ENCODE measurements at regions not wholly inside any gene's neighbourhood (a gene's known extent, or its start where the extent isn't known, plus 50 kb on each side); places are given as distances from the start of the nearest gene placed in this dataset.

- Mint-ChIP-seq H3K4me3 (no peak overlapping the region), H3K9me3 (peaks cover 0 to 3% (median 2%) of the 10 kb centered on the region in 5 donors), H3K4me1 (no peaks in the 10 kb centered on the region), H3K36me3 (peaks cover 0 to 2% (median 0%) of the 10 kb centered on the region in 3 donors), H3K27ac (no peak overlapping the region), H3K27me3 (peaks cover 10 to 20% of the 10 kb centered on the region in 2 donors)
- Histone ChIP-seq H3K4me3 (ENCODE audit: low read length) (no peak overlapping the region), H3K27ac (ENCODE audit: low read depth, low read length) (no peak overlapping the region), H3K27me3 (ENCODE audit: insufficient read depth, low read length, poor library complexity, severe bottlenecking) (no peaks in the 10 kb centered on the region), H3K4me1 (ENCODE audit: insufficient read depth, low read length) (no peaks in the 10 kb centered on the region), H3K36me3 (ENCODE audit: insufficient read depth, low read length) (no peaks in the 10 kb centered on the region), H3K9me3 (ENCODE audit: low read length) (no peaks in the 10 kb centered on the region)
- no peak for DNase-seq
- POLR2A ChIA-PET, result no interaction called here
- CTCF ChIA-PET, result no interaction called here
Observed at GRCh38 chr20:39142407-39143096, 180.4 kb downstream of the DHX35 start.

- H3K4me3 Mint-ChIP-seq, result no peak overlapping the region
Observed at GRCh38 chr20:39137299-39137698, 175.2 kb downstream of the DHX35 start.

DNA sequence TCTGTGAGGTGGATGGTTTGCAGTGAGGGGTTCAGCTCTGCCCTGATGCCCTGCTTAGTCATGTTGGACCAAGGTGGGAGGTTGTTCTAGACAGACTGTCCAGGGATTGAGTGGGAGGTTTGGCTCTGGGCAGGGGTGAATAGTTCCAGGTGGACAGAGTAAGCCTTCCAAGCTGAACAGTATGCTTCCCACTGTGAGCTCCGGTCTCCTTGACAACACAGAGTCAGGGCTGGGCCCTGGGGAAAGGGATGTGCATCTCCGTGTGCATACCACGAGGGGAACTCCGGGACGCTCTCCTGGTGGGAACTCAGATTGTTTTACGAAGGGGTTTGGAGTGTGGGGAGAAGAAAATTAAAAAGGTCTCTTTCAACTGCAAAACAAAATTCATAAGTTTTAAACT, 174.7 kb downstream of the DHX35 start:
- no peaks in the 10 kb centered on the region for H3K36me3 ChIP-seq (ENCODE audit: insufficient read depth, low read length)
- no peaks in the 10 kb centered on the region for H3K4me1 Mint-ChIP-seq
- no peak for DNase-seq
- H3K36me3 Mint-ChIP-seq, result peaks cover 0 to 2% (median 0%) of the 10 kb centered on the region in 3 donors
- H3K27ac ChIP-seq (ENCODE audit: low read depth, low read length), result no peak overlapping the region
- no peaks in the 10 kb centered on the region for H3K27me3 ChIP-seq (ENCODE audit: insufficient read depth, low read length, poor library complexity, severe bottlenecking)
- H3K4me1 ChIP-seq (ENCODE audit: insufficient read depth, low read length), result no peaks in the 10 kb centered on the region
- H3K4me3 Mint-ChIP-seq, result no peak overlapping the region
- CTCF ChIA-PET, result interaction anchor here (1.4 kb wide), 1 partner anchor 28 kb away, joined by 3 read pairs; no protein-coding TSS in a partner anchor
- H3K9me3 ChIP-seq (ENCODE audit: low read length), result no peaks in the 10 kb centered on the region
- H3K27ac Mint-ChIP-seq, result no peak overlapping the region
- H3K4me3 ChIP-seq (ENCODE audit: low read length), result no peak overlapping the region
- no peaks in the 10 kb centered on the region for H3K9me3 Mint-ChIP-seq
- POLR2A ChIA-PET, result no interaction called here
- peaks cover 13 to 35% of the 10 kb centered on the region in 2 donors for H3K27me3 Mint-ChIP-seq

More at GRCh38 chr20:39137299-39137698, 175.2 kb downstream of the DHX35 start:
- ChIA-PET POLR2A (interaction anchor here (0.7 kb wide), 1 partner anchor 1172 kb away, joined by 4 read pairs; no protein-coding TSS in a partner anchor), CTCF (interaction anchor here (1.4 kb wide), 1 partner anchor 27 kb away, joined by 3 read pairs; no protein-coding TSS in a partner anchor)
- H3K36me3 Mint-ChIP-seq, result peaks cover 0 to 2% (median 0%) of the 10 kb centered on the region in 3 donors
- peaks cover 13 to 35% of the 10 kb centered on the region in 2 donors for H3K27me3 Mint-ChIP-seq
- no peaks in the 10 kb centered on the region for H3K4me1 Mint-ChIP-seq
- no peaks in the 10 kb centered on the region for H3K27me3 ChIP-seq (ENCODE audit: insufficient read depth, low read length, poor library complexity, severe bottlenecking)
- no peaks in the 10 kb centered on the region for H3K36me3 ChIP-seq (ENCODE audit: insufficient read depth, low read length)
- no peaks in the 10 kb centered on the region for H3K4me1 ChIP-seq (ENCODE audit: insufficient read depth, low read length)
- no peak overlapping the region for H3K4me3 ChIP-seq (ENCODE audit: low read length)
- H3K27ac Mint-ChIP-seq, result no peak overlapping the region
- H3K27ac ChIP-seq (ENCODE audit: low read depth, low read length), result no peak overlapping the region
- H3K9me3 ChIP-seq (ENCODE audit: low read length), result no peaks in the 10 kb centered on the region
- DNase-seq, result no peak
- no peaks in the 10 kb centered on the region for H3K9me3 Mint-ChIP-seq

GRCh38 chr20:39135885-39136544, 173.9 kb downstream of the DHX35 start:
- H3K4me3 Mint-ChIP-seq, result no peak overlapping the region
- Histone ChIP-seq H3K27ac (ENCODE audit: low read depth, low read length) (no peak overlapping the region), H3K9me3 (ENCODE audit: low read length) (no peaks in the 10 kb centered on the region), H3K4me3 (ENCODE audit: low read length) (no peak overlapping the region), H3K36me3 (ENCODE audit: insufficient read depth, low read length) (no peaks in the 10 kb centered on the region), H3K27me3 (ENCODE audit: insufficient read depth, low read length, poor library complexity, severe bottlenecking) (no peaks in the 10 kb centered on the region), H3K4me1 (ENCODE audit: insufficient read depth, low read length) (no peaks in the 10 kb centered on the region)
- CTCF ChIA-PET, result interaction anchor here (1.4 kb wide), 1 partner anchor 29 kb away, joined by 3 read pairs; no protein-coding TSS in a partner anchor
- DNase-seq, result no peak
- H3K27ac Mint-ChIP-seq, result no peak overlapping the region
- H3K4me1 Mint-ChIP-seq, result no peaks in the 10 kb centered on the region
- H3K36me3 Mint-ChIP-seq, result peaks cover 0 to 2% (median 0%) of the 10 kb centered on the region in 3 donors
- H3K9me3 Mint-ChIP-seq, result no peaks in the 10 kb centered on the region
- peaks cover 11 to 31% of the 10 kb centered on the region in 2 donors for H3K27me3 Mint-ChIP-seq
- POLR2A ChIA-PET, result no interaction called here

DNA sequence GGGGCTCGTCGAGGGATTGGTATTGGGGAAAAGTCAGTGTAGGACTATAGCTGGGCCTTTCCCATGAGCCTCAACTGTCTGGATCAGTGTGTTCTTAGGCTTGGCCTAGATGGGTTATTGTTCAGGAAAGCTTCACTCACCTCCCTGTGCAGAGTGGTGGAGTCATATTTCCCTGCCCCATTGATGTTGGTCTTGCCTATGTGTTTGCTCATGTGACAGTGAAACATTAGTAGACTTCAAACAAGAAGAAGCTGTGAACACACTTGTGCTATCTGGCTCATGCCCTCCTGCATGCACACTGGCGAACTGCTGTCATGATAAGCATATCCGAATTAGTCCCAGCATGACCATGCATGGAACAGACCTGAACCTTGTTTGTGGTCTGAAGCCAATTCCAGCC, 171.1 kb downstream of the DHX35 start:
- Histone ChIP-seq H3K4me3 (ENCODE audit: low read length) (no peak overlapping the region), H3K27ac (ENCODE audit: low read depth, low read length) (no peak overlapping the region), H3K36me3 (ENCODE audit: insufficient read depth, low read length) (no peaks in the 10 kb centered on the region), H3K4me1 (ENCODE audit: insufficient read depth, low read length) (no peaks in the 10 kb centered on the region), H3K9me3 (ENCODE audit: low read length) (no peaks in the 10 kb centered on the region), H3K27me3 (ENCODE audit: insufficient read depth, low read length, poor library complexity, severe bottlenecking) (no peaks in the 10 kb centered on the region)
- no peaks in the 10 kb centered on the region for H3K4me1 Mint-ChIP-seq
- POLR2A ChIA-PET, result no interaction called here
- no peak for DNase-seq
- CTCF ChIA-PET, result no interaction called here
- peaks cover 9 to 16% of the 10 kb centered on the region in 2 donors for H3K27me3 Mint-ChIP-seq
- H3K36me3 Mint-ChIP-seq, result peaks cover 0 to 2% (median 0%) of the 10 kb centered on the region in 3 donors
- no peak overlapping the region for H3K27ac Mint-ChIP-seq
- H3K4me3 Mint-ChIP-seq, result no peak overlapping the region
- no peaks in the 10 kb centered on the region for H3K9me3 Mint-ChIP-seq

DNA sequence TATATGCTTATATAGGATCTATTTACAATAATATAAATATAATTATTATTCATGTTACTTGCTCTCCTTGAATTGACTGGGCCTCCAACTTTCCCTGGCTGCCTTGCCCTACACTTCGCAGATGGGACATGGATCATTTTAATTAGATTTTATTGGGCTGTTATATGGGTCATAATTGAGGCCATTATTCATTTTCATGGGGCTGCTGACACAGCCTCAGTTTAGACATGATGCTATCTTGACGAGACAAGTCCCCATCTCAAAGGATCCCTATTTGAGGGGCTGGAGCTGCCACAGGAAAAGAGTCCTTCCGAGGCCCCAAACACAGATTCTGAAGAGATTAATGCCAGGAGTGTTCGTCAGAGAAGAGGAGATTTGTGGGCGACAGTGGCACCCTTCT, 170.4 kb downstream of the DHX35 start:
- Histone ChIP-seq H3K27me3 (ENCODE audit: insufficient read depth, low read length, poor library complexity, severe bottlenecking) (no peaks in the 10 kb centered on the region), H3K27ac (ENCODE audit: low read depth, low read length) (no peak overlapping the region), H3K4me3 (ENCODE audit: low read length) (no peak overlapping the region), H3K36me3 (ENCODE audit: insufficient read depth, low read length) (no peaks in the 10 kb centered on the region), H3K9me3 (ENCODE audit: low read length) (no peaks in the 10 kb centered on the region), H3K4me1 (ENCODE audit: insufficient read depth, low read length) (no peaks in the 10 kb centered on the region)
- ChIA-PET POLR2A (no interaction called here), CTCF (no interaction called here)
- Mint-ChIP-seq H3K9me3 (no peaks in the 10 kb centered on the region), H3K27ac (no peak overlapping the region), H3K4me3 (no peak overlapping the region), H3K36me3 (peaks cover 0 to 2% (median 0%) of the 10 kb centered on the region in 3 donors), H3K4me1 (no peaks in the 10 kb centered on the region), H3K27me3 (peaks cover 8 to 14% of the 10 kb centered on the region in 2 donors)
- no peak for DNase-seq

DNA sequence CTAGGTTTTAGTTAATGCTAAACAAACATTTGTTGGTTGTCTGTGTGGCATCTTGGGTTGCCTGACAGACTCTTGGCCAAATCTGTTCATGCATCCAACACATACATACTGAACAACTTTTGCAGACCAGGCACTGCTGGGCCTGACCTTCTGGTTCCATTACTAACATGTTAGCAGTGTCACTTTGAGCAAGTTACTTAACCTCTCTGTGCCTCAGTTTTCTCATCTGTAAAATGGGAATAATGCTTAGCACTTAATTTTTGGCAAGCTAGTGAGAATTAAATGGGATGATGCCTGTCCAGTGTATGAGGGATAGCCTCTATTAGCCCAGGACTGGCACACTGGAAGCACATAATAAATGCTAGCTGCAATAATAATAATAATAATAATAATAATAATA, 169.9 kb downstream of the DHX35 start:
- Histone ChIP-seq H3K27ac (ENCODE audit: low read depth, low read length) (no peak overlapping the region), H3K9me3 (ENCODE audit: low read length) (no peaks in the 10 kb centered on the region), H3K27me3 (ENCODE audit: insufficient read depth, low read length, poor library complexity, severe bottlenecking) (no peaks in the 10 kb centered on the region), H3K4me1 (ENCODE audit: insufficient read depth, low read length) (no peaks in the 10 kb centered on the region), H3K4me3 (ENCODE audit: low read length) (no peak overlapping the region), H3K36me3 (ENCODE audit: insufficient read depth, low read length) (no peaks in the 10 kb centered on the region)
- no peak overlapping the region for H3K27ac Mint-ChIP-seq
- POLR2A ChIA-PET, result no interaction called here
- H3K9me3 Mint-ChIP-seq, result no peaks in the 10 kb centered on the region
- CTCF ChIA-PET, result no interaction called here
- peaks cover 0 to 2% (median 0%) of the 10 kb centered on the region in 3 donors for H3K36me3 Mint-ChIP-seq
- peaks cover 7 to 10% of the 10 kb centered on the region in 2 donors for H3K27me3 Mint-ChIP-seq
- no peak overlapping the region for H3K4me3 Mint-ChIP-seq
- no peak for DNase-seq
- H3K4me1 Mint-ChIP-seq, result no peaks in the 10 kb centered on the region

DNA sequence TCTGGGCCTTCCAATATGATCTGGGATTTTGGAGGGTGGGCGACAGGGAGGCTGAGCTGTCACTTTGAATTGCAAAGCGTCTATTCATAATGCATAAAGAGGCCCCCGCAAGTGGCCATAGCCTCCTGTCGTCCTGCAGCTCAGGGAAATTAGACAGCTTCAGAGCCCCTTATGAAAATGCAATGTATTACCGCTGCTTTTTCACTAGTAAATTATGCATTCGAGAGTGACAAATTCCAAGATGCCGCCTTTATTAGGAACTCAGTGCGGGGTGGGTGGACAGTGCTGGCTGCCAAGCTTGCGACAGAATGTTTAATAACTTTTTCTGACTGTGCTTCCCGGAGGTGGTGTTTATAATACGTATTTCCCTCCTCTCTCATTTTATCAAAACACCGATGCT, 168.5 kb downstream of the DHX35 start:
- POLR2A ChIA-PET, result no interaction called here
- Mint-ChIP-seq H3K4me1 (no peaks in the 10 kb centered on the region), H3K9me3 (peaks cover 0 to 2% (median 0%) of the 10 kb centered on the region in 5 donors), H3K27ac (no peak overlapping the region), H3K4me3 (no peak overlapping the region), H3K36me3 (peaks cover 0 to 4% (median 0%) of the 10 kb centered on the region in 3 donors), H3K27me3 (peaks cover 0 to 7% of the 10 kb centered on the region in 2 donors)
- H3K27ac ChIP-seq (ENCODE audit: low read depth, low read length), result no peak overlapping the region
- no peaks in the 10 kb centered on the region for H3K27me3 ChIP-seq (ENCODE audit: insufficient read depth, low read length, poor library complexity, severe bottlenecking)
- H3K4me3 ChIP-seq (ENCODE audit: low read length), result no peak overlapping the region
- DNase-seq, result no peak
- H3K9me3 ChIP-seq (ENCODE audit: low read length), result no peaks in the 10 kb centered on the region
- CTCF ChIA-PET, result no interaction called here
- no peaks in the 10 kb centered on the region for H3K4me1 ChIP-seq (ENCODE audit: insufficient read depth, low read length)
- H3K36me3 ChIP-seq (ENCODE audit: insufficient read depth, low read length), result no peaks in the 10 kb centered on the region
